ENCODE measurements at regions not wholly inside any gene's neighbourhood (a gene's known extent, or its start where the extent isn't known, plus 50 kb on each side); places are given as distances from the start of the nearest gene placed in this dataset.
"Not testable (repeated sequence)": the region's sequence is repeated elsewhere in the genome, so short reads cannot be mapped to it uniquely, and the experiment has no call there.

DNA sequence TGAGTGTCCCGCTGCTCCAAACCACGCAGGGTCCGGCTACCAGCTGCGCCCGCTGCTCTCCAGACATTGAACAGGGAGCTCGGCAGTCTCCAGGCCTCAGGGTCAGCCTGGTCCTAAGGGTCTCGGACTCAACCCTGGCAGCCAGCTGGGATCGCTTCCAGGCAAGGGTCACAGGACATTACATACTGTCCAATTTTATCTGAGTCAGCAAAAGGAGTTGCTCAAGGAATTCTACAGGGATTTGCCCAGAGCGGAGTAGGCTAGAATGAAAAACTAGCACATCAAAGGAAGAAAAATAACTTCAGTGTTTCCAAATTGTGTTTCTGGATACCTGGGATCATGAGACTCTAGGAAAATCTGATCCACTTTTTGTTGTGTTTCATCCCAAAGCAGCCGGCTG is 112.2 kb upstream of the METTL14 start:
- TF ChIP-seq, protein P1, sequence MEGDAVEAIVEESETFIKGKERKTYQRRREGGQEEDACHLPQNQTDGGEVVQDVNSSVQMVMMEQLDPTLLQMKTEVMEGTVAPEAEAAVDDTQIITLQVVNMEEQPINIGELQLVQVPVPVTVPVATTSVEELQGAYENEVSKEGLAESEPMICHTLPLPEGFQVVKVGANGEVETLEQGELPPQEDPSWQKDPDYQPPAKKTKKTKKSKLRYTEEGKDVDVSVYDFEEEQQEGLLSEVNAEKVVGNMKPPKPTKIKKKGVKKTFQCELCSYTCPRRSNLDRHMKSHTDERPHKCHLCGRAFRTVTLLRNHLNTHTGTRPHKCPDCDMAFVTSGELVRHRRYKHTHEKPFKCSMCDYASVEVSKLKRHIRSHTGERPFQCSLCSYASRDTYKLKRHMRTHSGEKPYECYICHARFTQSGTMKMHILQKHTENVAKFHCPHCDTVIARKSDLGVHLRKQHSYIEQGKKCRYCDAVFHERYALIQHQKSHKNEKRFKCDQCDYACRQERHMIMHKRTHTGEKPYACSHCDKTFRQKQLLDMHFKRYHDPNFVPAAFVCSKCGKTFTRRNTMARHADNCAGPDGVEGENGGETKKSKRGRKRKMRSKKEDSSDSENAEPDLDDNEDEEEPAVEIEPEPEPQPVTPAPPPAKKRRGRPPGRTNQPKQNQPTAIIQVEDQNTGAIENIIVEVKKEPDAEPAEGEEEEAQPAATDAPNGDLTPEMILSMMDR (IDR thresholded peaks at IDR 0.05; ENCODE audit: poor library complexity), result not testable (repeated sequence)
- TF ChIP-seq EZH2 (IDR thresholded peaks at IDR 0.05; ENCODE audit: borderline replicate concordance); EZH2phosphoT487 (IDR thresholded peaks at IDR 0.05; ENCODE audit: low read depth, severe bottlenecking, unreplicated experiment): not testable (repeated sequence)

All from hepatocyte (in vitro differentiated cells).